GM12865 (cell line): ENCODE measurements at regions not wholly inside any gene's neighbourhood (a gene's known extent, or its start where the extent isn't known, plus 50 kb on each side); places are given as distances from the start of the nearest gene placed in this dataset.

Experiments used
- DNase-seq: peaks from one replicate; pipeline ENCODE4 v3.0.0; 2010; ENCODE audit warnings: low read depth
- H3K4me3 ChIP-seq: 2 replicates; pipeline ENCODE4 v1.5.1; 2011; ENCODE audit warnings: mild to moderate bottlenecking, low read depth, low read length, control low read depth
- CTCF ChIP-seq: IDR thresholded peaks from 2 replicates; pipeline ENCODE4 v1.5.1; 2011; ENCODE audit warnings: low read length, control low read depth, low read depth, inconsistent platforms; ENCODE audit not compliant: insufficient read depth; ENCODE audit errors: missing control alignments

GRCh38 chr6:53984163-53984562 lies 127.1 kb upstream of the MLIP start:
- TF ChIP-seq CTCF: no peak
- no peak for DNase-seq
- no peak overlapping the region for H3K4me3 ChIP-seq

DNA sequence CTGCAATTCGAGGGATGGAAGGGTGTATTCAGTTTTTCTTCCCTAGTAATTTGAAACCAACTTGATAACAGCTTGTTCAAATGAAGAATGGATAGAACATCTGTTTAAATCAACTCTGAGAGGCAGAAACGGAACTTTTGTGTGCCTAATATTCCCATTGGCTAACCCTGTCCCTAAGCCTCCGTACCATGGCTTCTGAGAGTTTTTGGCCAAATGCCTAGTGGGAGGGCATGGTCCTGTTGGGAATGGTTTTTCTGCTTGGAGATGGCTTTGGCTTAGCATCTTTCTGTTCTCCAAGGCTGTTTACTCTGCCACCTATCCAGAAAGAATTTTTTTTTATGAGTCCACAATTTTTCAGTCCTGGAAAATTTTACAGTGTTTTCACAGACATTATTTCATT lies 126.7 kb upstream of the MLIP start:
- DNase-seq: no peak
- no peak for TF ChIP-seq CTCF
- H3K4me3 ChIP-seq: no peak overlapping the region

DNA sequence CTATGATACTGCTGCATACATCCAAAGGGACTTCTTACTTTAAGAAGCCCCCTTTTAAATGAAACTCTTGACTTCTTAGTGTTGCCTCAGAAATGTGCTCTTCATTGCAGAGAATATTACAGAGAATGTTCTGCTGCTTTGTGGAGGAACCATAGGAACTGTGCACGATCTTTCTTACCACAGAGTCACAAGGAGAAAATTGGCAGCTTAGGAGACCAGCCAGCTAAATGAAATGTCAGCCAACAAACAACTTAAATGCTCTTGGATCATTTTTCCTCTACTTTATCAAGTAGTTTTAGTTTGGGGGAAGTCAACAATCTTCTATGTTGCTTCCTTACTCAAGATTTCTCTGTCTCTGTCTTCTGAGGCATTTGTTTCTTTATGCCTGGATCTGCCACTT lies 125.9 kb upstream of the MLIP start:
- DNase-seq: no peak
- TF ChIP-seq CTCF: no peak
- no peak overlapping the region for H3K4me3 ChIP-seq

DNA sequence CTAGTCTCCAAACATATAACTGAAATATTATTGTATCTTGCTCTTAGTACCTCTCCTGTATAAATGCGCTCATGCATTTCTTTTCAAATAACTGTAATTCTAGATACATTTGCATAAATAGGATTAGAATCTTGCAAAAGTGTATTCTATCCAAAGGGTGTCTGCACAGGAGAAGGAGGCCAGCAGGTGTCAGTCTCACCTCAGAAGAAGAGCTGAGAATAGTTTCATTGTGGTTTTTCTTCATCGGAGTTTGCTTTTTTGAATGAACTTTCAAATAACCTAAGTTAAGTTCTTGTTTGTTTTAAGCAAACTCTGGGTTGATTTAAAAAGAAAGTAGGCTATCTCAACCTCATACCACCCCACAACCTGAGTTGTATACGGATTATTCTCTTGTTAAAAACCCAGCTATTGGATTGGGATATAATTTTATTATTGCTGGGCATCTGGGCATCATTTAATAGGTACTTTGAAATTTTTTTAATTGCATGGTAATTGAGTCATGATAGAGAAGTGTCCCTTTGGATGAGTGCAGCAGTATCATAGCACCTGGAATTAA lies 125.0 kb upstream of the MLIP start:
- DNase-seq: peak; percentile 47
- TF ChIP-seq CTCF: peak; percentile 62
- no peak overlapping the region for H3K4me3 ChIP-seq

- no peak for DNase-seq
- H3K4me3 ChIP-seq: no peak overlapping the region
- TF ChIP-seq CTCF: no peak
These were observed 124.3 kb upstream of the MLIP start for GRCh38 chr6:53986721-53987521.

GRCh38 chr6:53987522-53987888 lies 123.7 kb upstream of the MLIP start:
- no peak for TF ChIP-seq CTCF
- DNase-seq: no peak
- H3K4me3 ChIP-seq: no peak overlapping the region

DNA sequence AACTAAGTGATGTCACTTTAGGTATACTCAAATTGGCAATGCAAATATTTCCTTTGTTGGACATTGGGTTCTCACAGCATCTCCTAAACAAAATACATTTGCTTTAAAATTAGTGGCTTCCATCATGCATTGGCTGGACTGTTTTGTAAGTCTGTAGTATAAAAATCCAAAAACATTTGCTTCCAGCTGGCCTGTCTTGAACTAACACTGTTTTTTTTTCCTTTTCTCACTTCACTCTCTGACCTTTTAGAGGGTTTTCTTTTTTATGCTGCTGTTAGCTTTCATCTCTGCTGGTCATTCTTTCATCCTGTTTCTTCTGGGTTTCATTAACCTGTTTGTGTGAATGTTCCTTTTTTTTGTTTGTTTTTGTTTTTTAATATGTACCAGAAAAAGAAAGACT lies 121.7 kb upstream of the MLIP start:
- TF ChIP-seq CTCF: no peak
- DNase-seq: no peak
- no peak overlapping the region for H3K4me3 ChIP-seq
